ES-I3 (cell line): ENCODE measurements at regions not wholly inside any gene's neighbourhood (a gene's known extent, or its start where the extent isn't known, plus 50 kb on each side); places are given as distances from the start of the nearest gene placed in this dataset.

Experiments
- H3K36me3 ChIP-seq: 2 replicates; pipeline ENCODE4 v1.6.1; 2013; ENCODE audit warnings: mild to moderate bottlenecking, low read length, control low read depth, moderate library complexity; ENCODE audit not compliant: insufficient read depth
- H3K4me1 ChIP-seq: 2 replicates; pipeline ENCODE4 v1.6.1; 2013; ENCODE audit warnings: mild to moderate bottlenecking, control low read depth, low read length; ENCODE audit not compliant: insufficient read depth
- H3K9ac ChIP-seq: 2 replicates; pipeline ENCODE4 v1.6.1; 2013; ENCODE audit warnings: low read depth, mild to moderate bottlenecking, low read length, moderate library complexity
- H3K9me3 ChIP-seq: 2 replicates; pipeline ENCODE4 v1.6.1; 2013; ENCODE audit warnings: mild to moderate bottlenecking, low read length, moderate library complexity; ENCODE audit not compliant: control insufficient read depth, insufficient read depth

DNA sequence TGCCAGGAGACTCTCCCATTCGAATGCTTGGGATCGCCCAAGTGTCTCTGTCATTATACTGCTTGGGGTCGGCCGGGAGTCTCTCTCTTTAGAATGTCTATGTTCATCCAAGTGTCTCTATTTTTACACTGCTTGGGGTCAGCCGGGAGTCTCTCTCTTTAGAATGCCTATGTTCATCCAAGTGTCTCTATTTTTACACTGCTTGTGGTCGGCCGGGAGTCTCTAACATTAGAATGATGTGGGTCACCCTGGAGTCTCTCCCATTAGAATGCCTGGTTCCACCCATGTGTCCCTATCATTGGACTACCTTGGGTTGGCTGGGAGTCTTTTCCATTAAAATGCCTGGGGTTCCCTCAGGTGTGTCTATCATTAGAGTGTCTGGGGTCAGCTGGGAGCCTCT, 2230.4 kb downstream of the TP53TG3F start:
- Histone ChIP-seq H3K4me1 (no peaks in the 10 kb centered on the region), H3K36me3 (no peaks in the 10 kb centered on the region), H3K9ac (no peak overlapping the region), H3K9me3 (no peaks in the 10 kb centered on the region)

DNA sequence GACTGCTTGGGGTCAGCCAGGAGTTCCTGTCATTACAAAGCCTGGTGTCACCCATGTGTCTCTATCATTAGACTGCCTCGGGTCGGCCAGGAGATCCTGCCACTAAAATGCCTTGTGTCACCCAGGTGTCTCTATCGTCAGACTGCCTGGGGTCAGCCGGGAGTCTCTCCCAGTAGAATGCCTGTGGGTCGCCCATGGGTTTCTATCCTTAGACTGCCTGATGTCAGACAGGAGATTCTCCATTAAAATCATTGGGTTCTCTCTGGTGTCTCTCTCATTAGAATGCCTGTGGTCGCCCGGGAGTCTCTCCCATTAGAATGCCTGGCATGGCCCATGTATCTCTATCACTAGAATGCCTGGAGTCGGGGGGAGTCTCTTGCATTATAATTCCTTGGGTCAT, 2231.0 kb downstream of the TP53TG3F start:
- Histone ChIP-seq H3K9ac (no peak overlapping the region), H3K9me3 (no peaks in the 10 kb centered on the region), H3K36me3 (no peaks in the 10 kb centered on the region), H3K4me1 (no peaks in the 10 kb centered on the region)

DNA sequence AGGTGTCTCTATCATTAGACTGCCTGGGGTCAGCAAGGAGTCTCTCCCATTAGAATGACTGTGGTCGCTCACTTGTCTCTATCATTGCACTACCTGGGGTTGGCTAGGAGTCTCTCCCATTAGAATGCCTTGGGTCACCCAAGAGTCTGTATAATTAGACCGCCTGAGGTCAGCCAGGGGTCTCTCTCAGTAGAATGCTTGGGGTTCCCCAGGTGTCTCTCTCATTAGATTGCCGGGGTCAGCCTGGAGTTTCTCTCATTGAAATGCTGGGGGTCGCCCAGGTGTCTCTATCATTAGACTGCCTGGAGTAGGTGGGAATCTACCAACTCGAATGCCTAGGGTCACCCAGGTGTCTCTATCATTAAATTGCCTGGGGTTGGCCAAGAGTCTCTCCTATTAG, 2231.6 kb downstream of the TP53TG3F start:
- Histone ChIP-seq H3K36me3 (no peaks in the 10 kb centered on the region), H3K9me3 (no peaks in the 10 kb centered on the region), H3K9ac (no peak overlapping the region), H3K4me1 (no peaks in the 10 kb centered on the region)

DNA sequence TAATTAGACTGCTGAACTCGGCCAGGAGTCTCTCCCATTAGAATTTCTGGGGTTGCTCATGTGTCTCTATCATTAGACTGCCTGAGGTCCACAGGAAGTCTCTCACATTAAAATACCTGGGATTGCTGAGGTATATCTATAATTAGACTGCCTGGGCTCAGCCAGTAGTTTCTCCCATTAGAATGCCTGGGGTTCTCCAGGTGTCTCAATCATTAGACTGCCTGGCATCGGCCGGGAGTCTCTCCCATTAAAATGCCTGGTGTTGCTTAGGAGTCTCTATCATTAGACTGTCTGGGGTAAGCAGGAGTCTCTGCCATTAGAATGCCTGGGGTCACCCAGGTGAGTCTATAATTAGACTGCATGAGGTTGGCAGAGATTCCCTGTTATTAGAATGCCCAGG, 2233.4 kb downstream of the TP53TG3F start:
- H3K9me3 ChIP-seq: no peaks in the 10 kb centered on the region
- H3K4me1 ChIP-seq: no peaks in the 10 kb centered on the region
- H3K36me3 ChIP-seq: no peaks in the 10 kb centered on the region
- no peak overlapping the region for H3K9ac ChIP-seq

DNA sequence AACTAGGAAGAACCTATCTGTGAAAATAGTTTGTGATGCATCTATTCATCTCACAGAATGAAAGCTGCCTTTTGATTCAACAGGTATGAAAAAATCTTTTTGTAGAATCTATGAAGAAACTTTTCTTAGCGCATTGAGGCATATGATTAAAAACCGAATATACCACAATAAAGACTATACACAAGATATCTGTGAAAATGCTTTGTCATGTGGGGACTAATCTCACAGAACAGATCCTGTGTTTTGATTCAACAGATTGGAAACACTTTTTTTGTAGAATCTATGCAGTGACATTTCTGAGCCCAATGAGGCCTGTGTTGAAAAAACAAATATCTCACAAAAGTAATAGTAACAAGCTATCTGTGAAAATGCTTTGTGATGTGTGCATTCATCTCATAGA, 2247.5 kb downstream of the TP53TG3F start:
- Histone ChIP-seq H3K36me3 (no peaks in the 10 kb centered on the region), H3K9me3 (no peaks in the 10 kb centered on the region; the same call in 1 of the 2 replicates), H3K4me1 (no peaks in the 10 kb centered on the region), H3K9ac (no peak overlapping the region)

- Histone ChIP-seq H3K4me1 (no peaks in the 10 kb centered on the region), H3K36me3 (no peaks in the 10 kb centered on the region), H3K9ac (no peak overlapping the region), H3K9me3 (no peaks in the 10 kb centered on the region; the same call in 1 of the 2 replicates)
Measured at GRCh38 chr16:35711435-35711834, 2252.0 kb downstream of the TP53TG3F start.

DNA sequence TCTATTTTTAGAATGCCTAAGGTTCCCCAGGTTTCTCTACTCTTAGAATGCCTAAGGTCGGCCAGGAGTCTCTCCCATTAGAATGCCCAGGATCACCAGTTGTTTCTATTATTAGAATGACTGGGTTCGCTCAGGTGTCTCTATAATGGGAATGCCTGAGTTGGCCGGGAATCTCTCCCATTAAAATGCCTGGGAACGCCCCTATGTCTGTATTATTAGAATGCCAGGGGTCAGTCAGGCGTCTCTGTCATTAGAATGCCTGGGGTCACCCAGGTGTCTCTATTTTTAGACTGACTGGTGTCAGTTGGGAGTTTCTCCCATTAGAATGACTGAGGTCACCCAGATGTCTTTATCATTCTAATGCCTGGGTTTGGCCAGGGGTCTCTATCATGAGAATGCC, 2252.5 kb downstream of the TP53TG3F start:
- H3K4me1 ChIP-seq: no peaks in the 10 kb centered on the region
- no peak overlapping the region for H3K9ac ChIP-seq
- no peaks in the 10 kb centered on the region; the same call in 1 of the 2 replicates for H3K9me3 ChIP-seq
- no peaks in the 10 kb centered on the region for H3K36me3 ChIP-seq

DNA sequence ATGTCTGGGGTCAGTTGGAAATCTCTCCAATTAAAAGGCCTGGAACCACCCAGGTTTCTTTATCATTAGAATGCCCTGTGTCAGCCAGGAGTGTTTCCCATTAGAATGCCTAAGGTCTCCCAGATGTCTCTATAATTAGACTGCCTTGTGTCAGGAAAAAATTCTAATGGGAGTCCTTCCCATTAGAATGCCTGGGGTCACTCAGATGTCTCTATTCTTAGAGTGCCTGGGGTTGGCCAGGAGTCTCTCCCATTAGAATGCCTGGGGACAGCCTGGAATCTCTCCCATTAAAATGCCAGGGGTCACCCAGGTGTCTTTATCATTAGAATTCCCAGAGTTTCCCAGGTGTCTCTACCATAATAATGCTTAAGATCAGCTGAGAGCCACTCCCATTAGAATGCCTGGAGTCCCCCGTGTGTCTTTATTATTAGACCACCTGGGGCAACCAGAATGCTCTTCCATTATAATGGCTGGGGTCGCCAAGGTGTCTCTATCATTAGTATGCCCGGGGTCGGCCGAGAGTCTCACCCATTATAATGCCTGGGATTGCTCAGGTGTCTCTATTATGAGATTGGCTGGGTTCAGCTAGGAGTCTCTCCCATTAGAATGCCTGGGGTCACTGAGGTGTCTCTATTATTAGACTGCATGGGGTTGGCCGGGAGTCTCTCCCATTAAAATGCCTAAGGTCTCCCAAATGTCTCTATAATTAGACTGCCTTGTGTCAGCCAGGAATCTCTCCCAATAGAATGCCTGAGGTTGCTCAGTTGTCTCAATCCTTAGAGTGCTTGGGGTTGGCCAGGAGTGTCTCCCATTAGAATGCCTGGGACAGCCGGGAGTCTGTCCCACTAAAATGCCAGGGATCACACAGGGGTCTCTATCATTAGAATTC, 2254.6 kb downstream of the TP53TG3F start:
- H3K9ac ChIP-seq: no peak overlapping the region
- no peaks in the 10 kb centered on the region for H3K36me3 ChIP-seq
- H3K9me3 ChIP-seq: no peaks in the 10 kb centered on the region
- H3K4me1 ChIP-seq: no peaks in the 10 kb centered on the region

DNA sequence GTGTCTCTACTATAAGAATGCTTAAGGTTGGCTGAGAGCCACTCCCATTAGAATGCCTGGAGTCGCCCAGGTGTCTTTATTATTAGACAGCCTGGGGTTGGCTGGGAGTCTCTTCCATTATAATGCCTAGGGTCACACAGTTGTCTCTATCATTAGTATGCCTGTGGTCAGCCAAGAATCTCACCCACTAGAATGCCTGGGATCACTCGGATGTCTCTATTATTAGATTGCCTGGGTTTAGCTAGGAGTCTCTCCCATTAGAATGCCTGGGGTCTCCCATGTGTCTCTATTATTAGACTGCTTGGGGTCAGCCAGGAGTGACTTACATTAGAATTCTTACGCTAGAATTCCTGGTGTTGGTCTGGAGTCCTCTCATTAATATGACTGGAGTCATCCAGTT, 2255.3 kb downstream of the TP53TG3F start:
- H3K36me3 ChIP-seq: no peaks in the 10 kb centered on the region
- H3K4me1 ChIP-seq: no peaks in the 10 kb centered on the region
- H3K9me3 ChIP-seq: no peaks in the 10 kb centered on the region
- H3K9ac ChIP-seq: no peak overlapping the region

GRCh38 chr16:35724551-35724950, 2265.1 kb downstream of the TP53TG3F start:
- Histone ChIP-seq H3K9me3 (no peaks in the 10 kb centered on the region), H3K36me3 (no peaks in the 10 kb centered on the region), H3K9ac (no peak overlapping the region), H3K4me1 (no peaks in the 10 kb centered on the region)

DNA sequence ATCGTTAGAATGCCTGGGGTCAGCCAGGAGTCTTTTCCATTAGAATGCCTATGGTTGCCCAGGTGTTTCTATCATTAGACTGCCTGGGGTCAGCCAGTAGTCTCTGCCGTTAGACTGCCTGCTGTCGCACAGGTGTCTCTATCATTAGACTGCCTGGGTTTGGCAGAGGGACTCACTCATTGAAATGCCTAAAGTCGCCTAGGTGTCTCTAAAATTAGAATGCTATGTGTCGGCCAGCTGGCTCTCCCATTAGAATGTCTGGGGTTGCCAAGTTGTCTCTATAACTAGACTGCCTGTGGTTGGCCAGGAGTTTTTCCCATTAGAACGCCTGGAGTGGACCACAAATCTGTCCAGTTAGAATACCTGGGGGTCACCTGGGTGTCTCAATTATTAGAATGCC, 2266.5 kb downstream of the TP53TG3F start:
- Histone ChIP-seq H3K9me3 (no peaks in the 10 kb centered on the region), H3K9ac (no peak overlapping the region), H3K36me3 (no peaks in the 10 kb centered on the region), H3K4me1 (no peaks in the 10 kb centered on the region)

DNA sequence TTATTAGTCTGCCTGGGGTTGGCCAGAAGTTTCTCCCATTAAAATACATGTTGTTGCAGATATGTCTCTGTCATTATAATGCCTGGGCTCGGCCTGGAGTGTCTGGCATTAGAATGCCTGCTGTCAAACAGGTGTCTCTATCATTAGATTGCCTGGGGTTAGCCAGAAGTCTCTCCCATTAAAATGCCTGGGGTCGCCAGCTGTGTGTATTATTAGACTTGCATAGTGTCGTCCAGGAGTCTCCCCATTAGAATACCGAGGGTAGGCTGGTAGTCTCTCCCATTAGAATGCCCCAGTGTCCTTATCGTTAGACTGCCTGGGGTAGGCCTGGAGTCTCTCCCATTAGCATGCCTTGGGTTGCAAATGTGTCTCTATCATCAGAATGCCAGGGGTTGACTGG, 2270.8 kb downstream of the TP53TG3F start:
- no peaks in the 10 kb centered on the region for H3K4me1 ChIP-seq
- H3K9ac ChIP-seq: no peak overlapping the region
- H3K36me3 ChIP-seq: no peaks in the 10 kb centered on the region
- H3K9me3 ChIP-seq: no peaks in the 10 kb centered on the region

- Histone ChIP-seq H3K36me3 (no peaks in the 10 kb centered on the region), H3K4me1 (no peaks in the 10 kb centered on the region), H3K9me3 (no peaks in the 10 kb centered on the region), H3K9ac (no peak overlapping the region)
Measured at GRCh38 chr16:35731341-35732040, 2272.1 kb downstream of the TP53TG3F start.

GRCh38 chr16:35732046-35732810, 2272.8 kb downstream of the TP53TG3F start:
- Histone ChIP-seq H3K9ac (no peak overlapping the region), H3K36me3 (no peaks in the 10 kb centered on the region), H3K4me1 (no peaks in the 10 kb centered on the region), H3K9me3 (no peaks in the 10 kb centered on the region)
